ACHN (cell line): ENCODE measurements at regions not wholly inside any gene's neighbourhood (a gene's known extent, or its start where the extent isn't known, plus 50 kb on each side); places are given as distances from the start of the nearest gene placed in this dataset.

ENCODE experiments used
- DNase-seq: peaks from one replicate; pipeline ENCODE4 v3.0.0-alpha.2; 2015
- in situ Hi-C: cut with HindIII; loops from 2 replicates; pipeline ENCODE4 v1.10.0; 2017; ENCODE audit warnings: low sequenced_read_pairs, low pct_ligation_motif_present, low pct_unique_long_range_greater_than_20kb

DNA sequence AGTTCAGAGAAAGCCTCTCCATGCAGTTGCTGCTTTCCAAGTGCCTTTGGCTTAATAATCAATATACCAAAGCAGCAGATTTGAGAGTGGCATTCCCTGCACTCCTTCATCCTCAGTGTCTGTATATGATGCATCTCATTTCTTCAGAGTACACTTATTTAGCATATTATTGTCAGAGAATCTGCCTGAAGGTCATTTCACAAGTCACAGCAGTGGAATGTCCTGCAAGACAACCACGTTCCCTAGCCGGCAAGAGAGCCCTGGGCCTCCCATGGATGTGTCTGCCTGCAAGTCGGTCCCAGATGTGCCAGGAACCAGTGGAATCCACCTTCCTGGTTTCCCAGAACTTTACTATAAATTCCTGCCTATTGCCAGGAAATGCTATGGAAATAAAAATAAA, 289.4 kb upstream of the IGFBP3 start:
- in situ Hi-C loops = no loop called here
- no peak for DNase-seq

DNA sequence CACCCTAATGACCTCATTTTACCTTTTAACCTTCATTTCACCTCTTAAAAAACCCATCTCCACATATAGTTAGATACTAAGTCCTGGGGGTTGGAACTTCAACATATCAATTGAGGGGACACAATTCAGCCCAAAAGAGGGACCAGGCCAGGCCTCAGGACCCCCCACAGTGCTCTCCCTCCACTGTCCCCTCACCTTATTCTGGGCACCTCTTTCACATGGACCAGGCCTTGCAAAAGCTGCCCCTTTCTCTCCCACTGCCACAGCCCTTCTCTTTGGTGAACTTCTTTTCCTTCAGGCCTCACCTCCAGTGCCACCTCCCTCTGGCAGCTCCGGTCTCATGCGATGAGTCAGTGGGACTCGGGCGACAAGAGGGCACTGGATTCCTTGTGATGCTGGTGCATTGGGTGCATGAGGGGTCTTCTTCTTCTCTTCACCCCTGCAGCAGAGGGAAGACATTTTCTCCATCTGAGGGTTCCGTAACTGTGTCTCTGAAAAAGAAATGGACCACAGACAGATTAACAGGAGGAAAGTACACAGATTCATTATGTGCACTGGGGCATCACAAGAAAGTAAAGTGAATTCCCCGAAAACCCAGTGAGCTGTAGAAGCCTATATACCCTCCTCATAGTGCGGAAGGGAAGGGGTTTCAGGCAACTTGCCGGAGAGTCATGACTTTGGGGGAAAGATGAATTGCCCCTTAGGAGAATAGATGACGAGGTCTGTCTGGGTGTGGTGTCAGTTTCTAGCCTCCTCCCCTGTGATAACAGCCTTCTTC, 288.7 kb upstream of the IGFBP3 start:
- in situ Hi-C loops = no loop called here

DNA sequence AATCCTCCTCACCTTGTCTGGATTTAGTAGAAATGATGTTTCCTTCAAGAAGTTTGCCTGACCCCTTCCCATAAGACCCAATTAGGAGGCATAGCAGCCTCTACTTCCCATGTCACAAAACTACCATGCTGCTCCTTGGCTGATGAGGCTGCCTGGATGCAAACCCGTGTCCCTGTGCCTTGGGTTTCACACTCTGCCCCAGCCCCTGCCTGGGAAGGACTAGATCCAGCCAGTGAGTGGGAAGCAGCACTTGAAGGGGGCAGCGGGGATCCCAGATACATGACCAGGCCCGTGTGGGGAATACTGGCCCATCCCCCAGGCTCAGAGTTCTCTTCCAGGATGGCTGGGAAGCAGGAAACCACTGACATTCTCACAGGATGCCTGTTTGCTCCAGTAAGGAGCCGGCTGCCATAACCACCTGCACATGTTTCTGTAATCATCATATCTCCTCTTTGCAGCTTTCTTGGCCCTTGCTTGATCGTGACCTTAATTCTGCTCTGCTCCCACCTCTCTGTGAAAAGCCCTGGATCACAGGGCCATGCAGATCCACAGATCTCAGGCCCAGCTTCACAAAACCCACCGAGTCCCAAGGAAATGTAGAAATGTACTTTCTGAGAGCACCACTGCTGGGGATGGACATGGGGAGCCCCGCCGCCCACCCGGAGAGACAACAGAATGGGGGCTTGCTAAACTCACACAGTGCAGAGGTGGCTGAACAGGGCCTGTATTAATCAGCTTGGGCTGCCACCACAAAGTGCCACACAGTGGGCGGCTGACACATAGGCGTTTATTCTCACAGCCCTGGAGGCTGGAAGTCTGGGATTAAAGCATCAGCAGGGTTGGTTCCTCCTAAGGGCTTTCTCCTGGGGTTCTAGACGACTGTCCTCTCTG, 287.8 kb upstream of the IGFBP3 start:
- in situ Hi-C loops = no loop called here

More for the DNA sequence above, 288.7 kb upstream of the IGFBP3 start:
- DNase-seq = no peak

DNA sequence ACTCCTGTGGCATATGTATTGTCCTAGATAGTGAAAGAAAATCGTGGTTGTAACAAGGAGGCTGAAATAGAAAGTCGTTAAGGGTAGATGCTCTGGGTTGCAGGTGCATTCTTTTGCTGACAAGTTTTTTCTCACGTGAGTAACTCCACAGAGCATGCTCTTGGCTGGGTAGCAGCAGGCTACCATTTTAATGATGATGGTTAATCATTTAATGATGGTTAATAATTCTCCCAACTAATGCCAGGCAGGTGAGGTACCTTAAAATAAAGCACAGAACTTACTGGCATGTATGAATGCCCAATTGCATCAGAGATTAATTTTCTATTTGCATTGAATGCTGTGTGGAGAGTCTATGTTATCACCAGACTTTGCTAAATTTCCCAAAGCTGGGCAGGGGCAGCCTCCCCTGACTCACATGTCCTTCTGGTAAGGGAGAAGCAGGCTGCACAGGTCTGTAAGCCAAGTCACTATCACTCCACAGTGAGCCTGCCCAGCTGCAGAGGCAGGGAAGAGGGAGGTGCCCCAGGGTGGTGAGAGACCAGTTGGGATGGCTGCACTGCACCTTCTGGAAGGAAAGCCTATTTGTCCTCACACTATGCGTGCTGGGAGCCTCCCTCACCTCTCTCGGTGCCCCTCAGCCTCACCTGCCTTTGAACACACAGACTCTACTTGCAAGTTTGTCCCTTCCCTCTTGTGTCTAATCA, 287.0 kb upstream of the IGFBP3 start:
- no peak for DNase-seq
- in situ Hi-C loops = no loop called here

More for the DNA sequence above, 287.8 kb upstream of the IGFBP3 start:
- no peak for DNase-seq

DNA sequence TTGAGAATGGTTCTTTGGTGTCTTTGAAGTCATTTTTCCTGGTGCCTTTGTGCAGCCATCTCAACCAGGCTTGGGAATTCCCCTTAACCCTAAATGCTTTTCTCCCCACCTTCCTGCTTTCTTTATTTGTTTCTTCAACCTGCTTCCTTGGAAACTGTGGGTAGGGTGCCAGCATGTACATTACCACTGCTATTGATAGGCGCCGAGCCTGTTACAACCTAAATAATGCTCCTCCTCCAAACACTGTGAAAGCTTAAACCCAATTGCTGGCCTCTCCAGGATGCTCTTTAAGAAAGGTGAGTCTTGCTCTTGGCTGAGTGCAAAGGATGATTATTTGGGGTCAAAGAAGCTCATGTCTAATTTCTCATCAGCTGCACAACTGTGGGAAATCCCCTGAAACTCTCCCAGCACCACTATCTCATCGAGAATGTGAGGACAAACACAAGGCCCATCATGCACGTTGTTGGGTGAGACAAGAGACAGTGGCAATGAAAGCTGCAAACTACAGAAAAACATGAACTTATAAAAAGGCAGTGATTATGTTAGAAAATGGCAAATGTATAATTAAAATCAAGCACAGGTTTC, 285.5 kb upstream of the IGFBP3 start:
- in situ Hi-C loops = no loop called here
- DNase-seq = no peak

DNA sequence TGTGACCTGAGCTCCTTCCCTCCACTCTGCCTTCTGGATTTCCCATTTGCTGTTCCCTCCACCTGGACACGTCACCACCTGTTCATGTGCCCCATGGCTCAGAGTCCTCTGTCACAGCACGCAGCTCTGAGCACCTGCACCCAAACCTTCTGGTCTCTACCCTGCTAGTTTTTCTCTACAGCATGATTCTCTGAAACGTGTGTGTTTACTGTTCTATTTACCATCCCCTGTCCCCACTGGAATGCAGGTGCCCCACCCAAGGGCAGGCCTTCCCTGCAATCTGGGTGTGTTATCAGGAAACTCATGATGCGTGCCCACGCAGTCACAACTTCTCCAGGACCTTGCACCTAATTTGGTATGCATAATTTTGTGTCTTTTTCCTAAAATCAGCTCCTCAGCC, 284.4 kb upstream of the IGFBP3 start:
- in situ Hi-C loops = no loop called here
- no peak for DNase-seq

DNA sequence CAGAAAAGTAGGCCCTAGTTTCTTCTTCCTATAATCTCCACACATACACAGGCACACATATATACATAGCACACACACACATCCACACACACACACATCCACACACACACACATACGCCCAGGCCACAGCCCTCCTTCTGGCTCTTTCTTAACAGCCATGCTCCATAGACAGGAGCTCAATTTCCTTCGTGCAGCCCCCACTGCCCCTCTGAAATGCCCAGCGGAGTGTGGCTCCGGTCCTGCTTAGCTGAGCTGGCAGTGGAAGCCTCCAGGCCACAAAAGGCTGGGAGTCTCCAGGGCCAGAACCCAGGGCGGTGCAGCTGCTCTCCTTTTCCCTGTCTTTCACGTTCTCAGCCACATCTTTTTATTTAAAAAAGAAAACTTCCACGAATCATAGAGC, 282.9 kb upstream of the IGFBP3 start:
- no peak for DNase-seq
- in situ Hi-C loops = no loop called here

DNA sequence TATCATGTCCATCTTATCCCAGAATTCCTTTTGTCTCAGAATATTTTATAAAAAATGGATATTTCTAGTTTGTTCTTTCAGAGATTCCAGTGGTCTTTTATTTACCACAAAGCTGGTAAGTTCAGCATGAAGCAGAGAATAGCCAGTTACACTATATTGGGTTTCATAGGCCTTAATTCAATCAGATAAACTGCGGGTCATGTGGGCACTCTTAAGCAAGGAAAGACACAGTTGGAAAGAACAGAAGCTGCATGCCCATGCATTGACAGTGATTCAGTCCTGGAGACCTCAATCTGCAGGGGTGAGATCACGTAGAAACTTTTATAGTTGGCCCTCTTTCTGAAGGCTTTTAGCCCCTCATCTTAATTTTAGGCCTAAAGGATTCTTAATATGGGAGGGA, 281.3 kb upstream of the IGFBP3 start:
- no peak for DNase-seq
- in situ Hi-C loops = no loop called here

DNA sequence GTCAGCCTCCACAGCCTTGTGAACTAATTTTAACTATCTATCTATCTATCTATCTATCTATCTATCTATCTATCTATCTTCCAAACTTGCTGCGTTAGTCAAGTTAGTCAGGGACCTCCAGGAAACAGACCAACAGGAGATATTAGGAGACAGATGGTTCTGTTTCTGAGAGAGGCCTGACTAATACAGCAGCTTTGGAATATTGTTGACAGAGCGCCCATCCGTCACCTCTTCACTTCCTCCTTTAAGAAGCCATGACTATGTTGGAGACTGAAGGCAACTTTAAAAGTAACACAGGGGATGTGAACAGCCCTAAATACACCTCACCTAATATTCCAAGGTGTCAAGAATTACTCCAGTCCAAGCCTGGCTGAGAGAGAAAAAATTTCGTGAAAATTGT, 280.9 kb upstream of the IGFBP3 start:
- no peak for DNase-seq
- in situ Hi-C loops = no loop called here

DNA sequence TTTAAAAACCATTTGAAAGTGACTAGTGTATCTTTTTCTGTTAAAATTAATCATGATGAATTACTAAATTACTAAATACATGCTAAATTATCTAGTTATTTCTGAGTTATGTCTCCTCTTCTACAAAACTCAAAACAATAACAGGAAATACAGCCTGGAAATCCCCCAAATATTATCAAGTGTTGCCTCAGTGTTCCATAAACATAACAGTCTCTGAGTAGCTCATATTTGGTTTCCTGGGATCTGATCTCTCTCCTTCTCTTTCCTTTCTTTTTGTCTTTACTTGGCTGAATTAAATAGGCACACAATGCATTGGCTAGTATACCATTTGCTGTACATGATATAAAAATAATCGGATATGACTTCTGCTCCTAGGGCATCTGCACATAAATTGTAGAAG, 277.6 kb upstream of the IGFBP3 start:
- no peak for DNase-seq
- in situ Hi-C loops = no loop called here

DNA sequence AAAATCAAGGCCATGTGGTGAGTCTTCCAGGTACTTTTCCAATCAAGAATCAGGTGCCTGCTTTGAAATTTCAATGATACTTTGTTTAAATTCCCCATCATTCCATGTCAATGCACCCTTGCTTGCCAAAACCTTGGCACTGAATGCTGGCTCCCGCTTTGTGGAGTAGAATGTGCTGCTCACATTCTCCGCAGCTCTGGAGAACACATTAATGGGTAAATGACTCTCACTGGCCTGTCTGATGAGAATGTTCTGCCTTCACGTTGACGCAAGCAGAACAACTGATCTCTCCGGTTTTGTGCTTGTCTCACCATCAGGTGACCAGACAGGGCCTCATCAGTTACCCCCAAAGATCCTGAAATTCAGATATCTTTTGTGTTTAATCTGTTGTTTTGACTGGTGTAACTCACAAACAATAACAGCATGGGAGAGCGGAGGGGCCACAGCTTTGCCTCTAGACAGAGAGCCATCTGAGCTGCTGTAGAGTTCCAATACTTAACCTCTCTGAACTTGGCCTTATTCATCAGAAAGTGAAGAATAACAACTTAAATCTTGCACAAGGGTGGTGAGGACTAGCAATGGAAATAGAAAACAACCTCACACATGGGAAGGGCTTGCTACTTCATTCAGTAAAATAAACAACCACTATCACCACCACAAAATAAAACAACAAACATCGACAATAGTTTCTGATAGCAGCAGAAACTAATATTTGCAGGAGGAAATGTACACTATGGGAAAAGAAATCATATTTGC, 276.9 kb upstream of the IGFBP3 start:
- no peak for DNase-seq
- in situ Hi-C loops = no loop called here

DNA sequence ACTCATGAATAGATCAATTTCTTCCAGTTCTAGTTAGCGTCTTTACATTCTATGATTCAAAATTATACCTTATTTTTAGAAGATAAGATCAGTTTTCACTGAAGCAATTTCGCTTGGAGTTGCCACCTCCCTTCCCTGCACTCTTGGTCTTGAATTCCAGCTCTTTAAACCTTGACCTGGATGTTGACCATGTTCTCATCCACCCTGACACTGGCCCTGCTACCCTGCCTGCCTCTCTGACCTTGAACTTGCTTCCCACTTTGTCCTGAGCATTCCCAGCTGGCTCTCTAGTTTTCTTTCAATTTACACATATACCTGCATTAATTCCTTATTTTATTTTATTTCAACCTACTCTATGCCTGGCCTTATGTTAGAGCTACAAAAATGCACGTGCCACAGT, 274.9 kb upstream of the IGFBP3 start:
- in situ Hi-C loops = no loop called here
- no peak for DNase-seq

DNA sequence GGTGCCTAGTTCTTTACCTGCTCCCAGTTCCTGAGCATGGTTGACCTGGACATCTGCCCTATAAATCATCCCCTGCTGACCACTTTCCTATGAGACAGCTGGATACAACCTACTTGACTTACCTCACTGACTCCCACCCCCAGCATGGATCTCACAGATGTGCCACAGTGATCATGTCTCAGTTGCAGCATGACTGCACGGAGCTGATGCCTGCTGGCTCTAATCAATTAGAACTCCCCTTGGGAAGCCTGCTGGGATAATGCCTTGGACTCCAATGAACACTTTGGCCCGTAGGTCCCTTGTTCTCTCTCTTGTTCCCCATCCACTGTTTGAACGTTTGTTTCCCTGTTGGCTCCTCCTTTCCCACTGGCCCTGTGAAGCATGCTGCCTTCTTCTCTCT, 271.2 kb upstream of the IGFBP3 start:
- in situ Hi-C loops = no loop called here
- no peak for DNase-seq

DNA sequence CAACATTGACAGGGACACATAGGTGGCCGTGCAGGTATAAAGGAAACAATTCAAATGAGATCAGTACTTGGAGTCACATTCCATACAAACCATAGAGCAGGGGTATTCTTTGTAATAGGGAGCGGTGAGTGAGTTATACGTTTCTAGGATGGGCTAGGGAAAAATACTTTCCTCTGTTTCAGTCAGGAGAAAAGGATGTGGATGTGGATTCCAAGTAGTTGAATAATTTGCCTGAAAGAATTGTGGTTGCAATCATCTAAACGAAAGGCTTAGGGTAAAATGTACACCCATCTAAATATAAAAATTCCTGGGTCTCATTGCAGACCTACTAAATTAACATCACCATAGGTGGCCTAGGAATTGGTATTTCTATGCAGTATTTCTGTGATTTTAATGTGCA, 270.7 kb upstream of the IGFBP3 start:
- DNase-seq = no peak
- in situ Hi-C loops = no loop called here

DNA sequence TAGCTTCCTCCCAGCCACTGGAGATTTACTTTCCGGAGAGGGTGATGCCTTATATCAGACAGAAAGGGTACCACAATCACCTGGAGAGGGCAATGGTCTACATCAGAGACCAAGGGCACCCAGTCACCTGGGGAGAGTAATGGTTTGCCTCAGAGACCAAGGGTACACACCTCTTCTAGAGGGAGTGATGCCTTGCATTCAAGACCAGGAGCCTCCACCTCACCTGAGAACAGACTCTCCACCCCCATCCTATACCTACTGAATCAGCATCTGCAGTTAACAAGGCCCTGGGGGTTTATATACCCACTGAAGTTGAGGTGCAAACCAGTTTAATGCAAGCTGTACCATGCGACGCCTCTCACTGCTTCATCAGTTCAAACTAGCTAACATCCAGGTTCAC, 270.2 kb upstream of the IGFBP3 start:
- in situ Hi-C loops = no loop called here
- DNase-seq = no peak

DNA sequence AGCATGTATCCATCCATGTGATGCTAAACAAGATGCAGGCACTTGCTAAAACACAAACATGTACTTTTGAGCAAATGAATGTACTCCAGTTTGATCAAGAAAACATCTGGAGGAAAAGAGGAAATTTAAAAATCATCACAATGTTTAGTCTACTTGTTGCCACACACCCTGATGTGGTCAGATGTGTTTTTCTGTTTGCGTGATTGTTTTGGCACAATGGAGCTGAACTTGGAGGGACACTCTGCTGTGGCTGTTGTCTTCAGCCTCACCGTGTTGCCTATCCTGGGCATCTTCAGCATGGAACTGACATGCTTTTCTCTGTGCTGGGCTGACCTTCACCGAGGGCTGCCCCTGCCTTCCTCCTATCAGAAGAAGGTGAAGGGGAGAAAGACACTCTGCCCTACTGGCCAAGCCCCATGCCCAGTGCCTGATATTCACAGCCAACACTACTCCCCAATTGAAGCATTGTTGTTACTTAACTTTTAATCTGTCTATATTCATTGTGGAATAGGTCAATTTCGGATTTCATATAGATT, 268.3 kb upstream of the IGFBP3 start:
- in situ Hi-C loops = no loop called here
- no peak for DNase-seq

DNA sequence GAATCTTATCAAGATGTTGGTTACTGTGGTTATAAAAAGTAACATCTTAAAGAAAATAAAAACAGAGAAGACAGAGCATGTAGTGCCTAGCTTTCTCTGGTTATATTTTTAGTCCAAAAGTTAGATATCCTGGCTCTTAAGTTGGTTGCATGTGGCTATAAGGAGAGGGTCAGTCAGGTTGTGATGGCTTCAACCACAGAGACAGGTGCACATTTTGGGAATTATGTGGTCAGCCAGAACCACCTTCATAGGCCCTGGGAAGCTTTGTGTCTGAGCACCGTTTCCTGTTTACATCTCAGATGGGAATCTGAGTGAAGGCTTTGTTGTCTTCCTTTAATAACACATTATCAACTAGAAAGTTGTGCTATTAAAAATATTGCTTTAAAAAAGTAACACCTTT, 265.1 kb upstream of the IGFBP3 start:
- in situ Hi-C loops = no loop called here
- no peak for DNase-seq

DNA sequence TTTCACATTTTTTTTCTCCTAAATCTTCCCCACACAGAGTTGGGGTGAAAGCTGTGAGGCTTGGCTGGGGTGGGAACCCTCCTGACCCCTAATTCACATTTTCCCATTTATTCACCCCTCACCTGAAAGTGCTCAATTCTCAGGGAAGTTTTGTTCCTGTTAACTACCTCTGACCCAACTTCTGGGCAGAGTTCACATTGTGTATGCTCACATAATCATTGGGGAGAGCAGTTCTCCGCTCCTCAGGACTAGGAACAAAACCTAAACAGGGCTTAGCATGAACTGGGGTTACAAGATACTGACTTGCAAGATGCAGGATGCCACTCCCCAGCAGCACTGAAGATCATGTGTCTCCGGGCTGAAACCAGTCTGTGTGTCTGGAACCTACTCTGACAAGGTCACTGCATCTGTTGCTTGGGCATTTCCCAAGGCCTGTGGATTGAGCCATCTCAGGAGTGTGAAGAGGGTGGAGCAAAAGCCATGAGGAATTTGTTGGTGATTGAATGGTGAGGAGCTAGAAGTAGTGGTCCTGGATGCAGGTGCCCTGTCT, 258.1 kb upstream of the IGFBP3 start:
- no peak for DNase-seq
- in situ Hi-C loops = no loop called here
